ENCODE measurements at regions not wholly inside any gene's neighbourhood (a gene's known extent, or its start where the extent isn't known, plus 50 kb on each side); places are given as distances from the start of the nearest gene placed in this dataset.
"Not testable (repeated sequence)": the region's sequence is repeated elsewhere in the genome, so short reads cannot be mapped to it uniquely, and the experiment has no call there.

GRCh38 chr2:150812664-150813367, 325.3 kb upstream of the RND3 start:
- DNase-seq: no peak

- DNase-seq: no peak
These were observed 324.6 kb upstream of the RND3 start for GRCh38 chr2:150812066-150812465.

- DNase-seq: peak; percentile 24
These were observed 323.9 kb upstream of the RND3 start for GRCh38 chr2:150811259-150811855.

DNA sequence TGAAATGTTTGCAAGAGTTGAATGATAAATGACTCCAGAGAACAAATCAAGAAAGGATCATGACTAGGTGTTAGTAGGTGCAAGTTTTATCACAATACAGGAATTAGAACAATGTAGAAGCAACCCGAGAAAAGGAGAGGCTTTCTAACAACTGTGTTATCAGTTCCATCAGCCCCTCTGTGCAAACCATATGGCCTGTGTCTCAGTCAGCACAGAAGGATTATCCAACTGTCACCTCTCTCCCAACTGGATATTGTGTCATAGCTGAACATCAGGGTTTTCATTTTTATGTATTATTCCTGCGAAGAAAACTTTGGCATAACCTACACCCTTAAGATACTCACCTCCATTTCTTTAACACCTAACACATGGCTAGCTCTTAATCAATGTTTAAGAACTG, 321.6 kb upstream of the RND3 start:
- peak; percentile 41 for DNase-seq

DNA sequence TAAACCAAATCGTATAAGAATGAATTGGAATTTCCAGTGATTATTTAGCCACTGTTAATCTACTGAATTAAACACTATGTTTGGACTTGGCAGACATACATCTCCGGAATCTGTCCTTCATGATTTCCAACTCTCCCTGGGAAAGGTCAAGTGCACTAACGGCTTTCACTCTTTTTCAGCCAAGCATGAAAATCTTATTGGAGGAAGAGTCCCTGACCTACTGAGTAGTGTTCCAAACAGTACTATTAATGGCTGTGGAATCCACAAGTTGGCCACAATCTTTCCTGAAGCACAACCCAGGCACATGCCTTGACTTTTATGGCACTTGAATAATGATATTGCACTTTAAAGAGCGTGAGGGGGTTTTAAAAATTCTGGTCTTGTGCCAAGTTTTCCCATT, 318.9 kb upstream of the RND3 start:
- DNase-seq: no peak

DNA sequence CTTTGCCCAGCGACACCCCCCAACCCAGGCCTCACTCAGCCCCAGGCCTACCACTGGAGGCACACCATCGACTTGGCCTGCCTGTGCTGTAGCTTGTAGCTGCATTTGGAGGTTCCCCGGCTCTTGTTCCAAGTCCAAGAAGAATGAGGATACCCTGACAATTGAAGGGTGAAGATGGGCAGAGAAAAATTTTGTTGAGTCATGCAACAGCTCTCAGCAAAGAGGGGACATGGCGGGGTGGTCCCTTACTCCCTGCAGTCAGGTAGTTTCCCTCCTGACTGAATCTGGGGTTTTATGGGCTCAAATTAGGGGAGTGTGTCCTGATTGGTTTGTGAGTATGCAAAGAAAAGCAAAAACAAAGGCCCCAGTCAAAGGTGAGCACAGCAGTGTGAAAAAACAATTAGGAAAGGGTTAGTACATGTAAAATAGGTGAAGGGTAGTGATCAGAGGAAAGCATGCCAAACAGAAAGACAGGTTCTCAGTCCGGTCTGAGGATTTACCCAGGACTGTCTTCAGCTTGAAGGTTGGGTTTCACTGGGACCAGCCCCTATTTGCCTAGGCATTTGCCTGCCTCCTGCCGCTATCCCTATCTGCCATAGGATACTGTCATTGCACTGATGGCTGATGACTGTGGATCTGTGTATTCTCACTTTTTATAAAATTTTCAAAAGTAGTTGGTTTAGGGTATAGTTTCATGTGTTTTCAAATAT, 316.4 kb upstream of the RND3 start:
- DNase-seq: no peak

DNA sequence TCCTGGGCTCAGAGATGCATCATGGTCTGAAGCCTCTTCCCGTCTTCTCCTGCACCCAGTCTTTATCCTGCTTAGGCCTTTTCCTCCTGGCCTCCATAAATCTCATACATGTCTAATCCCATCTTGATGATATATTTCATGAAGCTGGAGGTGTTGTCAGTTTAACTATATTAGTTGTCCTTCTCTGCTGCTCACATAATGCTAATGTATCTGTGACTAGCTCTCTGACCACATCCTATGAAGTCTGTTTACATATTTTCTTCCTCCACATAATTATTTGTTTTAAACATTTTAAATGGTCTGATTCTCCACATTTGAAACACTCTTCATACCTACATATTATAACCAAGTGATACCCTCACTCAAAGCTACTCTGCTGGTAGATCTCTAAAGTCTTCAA, 315.2 kb upstream of the RND3 start:
- DNase-seq: no peak

DNA sequence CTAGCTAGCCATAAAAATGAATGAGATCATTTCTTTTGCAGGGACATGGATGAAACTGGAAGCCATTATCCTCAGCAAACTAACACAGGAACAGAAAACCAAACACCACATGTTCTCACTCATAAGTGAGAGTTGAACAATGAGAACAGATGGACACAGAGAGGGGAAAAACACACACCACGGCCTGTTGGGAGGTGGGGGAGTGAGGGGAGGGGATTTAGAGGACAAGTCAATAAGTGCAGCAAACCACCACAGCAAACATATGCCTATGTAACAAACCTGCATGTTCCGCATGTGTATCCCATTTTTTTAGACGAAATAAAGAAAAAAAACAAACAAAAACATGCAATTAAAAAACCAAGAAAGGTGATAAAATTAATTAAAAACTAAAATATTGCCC, 308.8 kb upstream of the RND3 start:
- not testable (repeated sequence) for DNase-seq

DNA sequence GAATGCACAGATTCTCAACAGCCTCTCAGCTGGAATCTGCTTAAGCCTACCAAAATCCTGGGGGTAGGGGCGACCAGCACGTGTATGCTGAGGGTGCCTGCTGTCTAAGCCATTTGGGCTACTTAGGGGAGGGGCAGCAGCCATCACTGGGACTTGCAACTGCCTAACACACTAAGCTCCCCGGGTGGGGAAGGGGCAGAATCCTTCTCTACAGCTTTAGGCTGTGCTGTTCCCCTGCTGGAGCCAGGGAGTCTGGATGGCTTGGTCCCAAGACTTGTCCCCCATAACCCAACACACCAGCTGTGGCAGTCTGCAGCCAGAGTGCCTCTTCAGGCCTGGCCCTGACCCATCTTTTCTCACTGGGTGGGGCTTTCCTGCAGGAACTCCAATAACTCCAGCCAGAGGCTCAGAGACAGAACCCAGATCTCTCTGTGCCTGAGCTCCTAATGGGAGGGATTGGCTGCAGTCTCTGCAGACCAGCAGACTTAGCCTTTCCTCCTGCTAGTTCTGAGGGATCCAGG, 305.4 kb upstream of the RND3 start:
- DNase-seq: no peak

DNA sequence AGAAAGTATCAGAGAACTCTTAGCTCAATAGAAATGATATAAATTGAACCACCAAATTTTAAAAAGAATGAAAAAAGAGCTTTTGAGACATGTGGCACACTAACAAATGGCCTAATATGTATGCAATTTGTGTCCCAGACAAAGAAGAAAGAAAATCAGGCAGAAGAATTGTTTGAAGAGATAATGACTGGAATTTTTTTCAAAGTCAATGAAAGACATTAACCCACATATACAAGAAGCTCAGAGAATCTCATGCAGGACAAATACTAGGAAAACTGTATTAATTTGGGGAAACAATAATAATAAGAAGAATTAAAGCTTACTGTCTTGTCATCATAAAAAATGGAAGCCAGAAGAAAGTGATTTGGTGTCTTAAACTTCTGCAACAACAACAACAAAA, 304.1 kb upstream of the RND3 start:
- no peak for DNase-seq

- no peak for DNase-seq
These were observed 302.0 kb upstream of the RND3 start for GRCh38 chr2:150789376-150789905.

- DNase-seq: no peak
These were observed 301.1 kb upstream of the RND3 start for GRCh38 chr2:150788426-150789140.

GRCh38 chr2:150787353-150788093, 300.1 kb upstream of the RND3 start:
- no peak for DNase-seq

- DNase-seq: no peak
These were observed 296.9 kb upstream of the RND3 start for GRCh38 chr2:150784389-150784788.

GRCh38 chr2:150783896-150784295, 296.4 kb upstream of the RND3 start:
- DNase-seq: no peak

DNA sequence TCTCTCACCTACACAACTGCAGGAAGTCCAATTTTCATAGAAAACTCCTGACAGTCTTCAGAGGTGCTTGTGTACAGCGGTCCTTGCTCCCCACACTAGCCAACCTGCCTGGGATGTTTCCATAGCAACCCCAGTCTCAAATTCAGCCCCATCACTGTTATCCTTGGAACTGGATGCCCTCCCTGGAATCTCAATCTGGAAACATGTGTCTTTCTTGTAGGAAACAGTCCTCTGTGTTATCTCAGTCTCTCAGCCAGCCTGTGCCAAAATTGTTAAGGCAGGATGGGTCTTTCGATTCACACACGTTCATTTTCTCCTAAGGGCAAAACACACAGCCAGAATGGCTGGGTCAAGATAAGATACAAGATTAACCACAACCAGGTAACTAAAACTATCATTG, 295.5 kb upstream of the RND3 start:
- peak; percentile 47 for DNase-seq

DNA sequence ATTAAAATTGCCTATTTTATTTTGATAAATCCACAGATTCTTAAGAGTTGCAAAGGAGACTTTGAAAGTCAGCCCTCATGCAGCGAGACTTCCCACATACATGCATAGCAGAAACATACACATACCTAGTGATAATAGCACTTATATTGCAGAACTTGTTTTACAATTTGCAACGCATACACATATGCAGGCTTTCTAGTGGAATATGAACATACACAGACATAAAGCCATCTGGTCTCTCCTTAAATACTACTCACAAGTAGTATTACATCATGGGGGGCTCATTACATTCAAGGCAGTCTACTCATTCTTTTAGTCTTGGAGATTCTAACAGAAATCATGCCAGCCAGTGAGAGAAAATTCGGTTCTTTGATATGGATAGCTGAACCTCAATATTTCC, 295.1 kb upstream of the RND3 start:
- no peak for DNase-seq

GRCh38 chr2:150781142-150781541, 293.7 kb upstream of the RND3 start:
- no peak for DNase-seq

GRCh38 chr2:150778828-150779227, 291.4 kb upstream of the RND3 start:
- peak; percentile 23 for DNase-seq

- DNase-seq: no peak
These were observed 282.0 kb upstream of the RND3 start for GRCh38 chr2:150769421-150769820.

- DNase-seq: no peak
These were observed 280.7 kb upstream of the RND3 start for GRCh38 chr2:150767991-150768746.

DNA sequence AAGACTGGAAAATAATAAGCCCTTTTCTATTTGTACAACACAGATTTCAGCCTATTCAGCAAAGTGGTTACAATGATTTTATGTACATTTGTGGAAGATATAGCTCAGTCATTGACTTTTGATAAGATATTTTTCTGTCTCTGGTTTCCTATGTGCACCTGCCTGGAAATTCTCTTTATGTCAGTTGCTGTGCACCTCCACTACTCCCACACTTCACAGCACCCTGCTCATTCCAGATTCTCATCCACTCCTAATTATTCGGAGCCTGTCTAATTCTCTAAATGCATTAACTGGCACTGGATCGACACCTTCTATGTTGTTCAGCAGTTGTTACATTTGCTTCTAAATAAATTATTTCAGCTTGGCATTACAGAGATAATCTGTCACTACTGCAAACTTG, 275.1 kb upstream of the RND3 start:
- no peak for DNase-seq

Data from OCI-M1 (cell line).